Right ventricle myocardium inferior (tissue), 1 donor: ENCODE measurements at regions not wholly inside any gene's neighbourhood (a gene's known extent, or its start where the extent isn't known, plus 50 kb on each side); places are given as distances from the start of the nearest gene placed in this dataset.

ENCODE experiments used
- ATAC-seq: fragments of 200-7000 bp; cut with Tn5 transposase; one replicate; pipeline ENCODE4 v1.9.1; 2020; ENCODE audit warnings: mild to moderate bottlenecking, moderate library complexity
- DNase-seq: peaks from one replicate; pipeline ENCODE4 v3.0.0; 2021; ENCODE audit errors: missing footprints
- intact Hi-C: fragments of 100-400 bp; cut with DNase I; formaldehyde crosslinking; loops from one replicate; pipeline ENCODE4 v1.11.0; 2022
- donor health status: DM: no; HTN: yes; CAD: no; lungs with severe emphysema.

GRCh38 chr18:6465281-6465680 is 50.6 kb upstream of the L3MBTL4 start:
- intact Hi-C loops: no loop called here
- no peak for ATAC-seq
- DNase-seq: no peak

DNA sequence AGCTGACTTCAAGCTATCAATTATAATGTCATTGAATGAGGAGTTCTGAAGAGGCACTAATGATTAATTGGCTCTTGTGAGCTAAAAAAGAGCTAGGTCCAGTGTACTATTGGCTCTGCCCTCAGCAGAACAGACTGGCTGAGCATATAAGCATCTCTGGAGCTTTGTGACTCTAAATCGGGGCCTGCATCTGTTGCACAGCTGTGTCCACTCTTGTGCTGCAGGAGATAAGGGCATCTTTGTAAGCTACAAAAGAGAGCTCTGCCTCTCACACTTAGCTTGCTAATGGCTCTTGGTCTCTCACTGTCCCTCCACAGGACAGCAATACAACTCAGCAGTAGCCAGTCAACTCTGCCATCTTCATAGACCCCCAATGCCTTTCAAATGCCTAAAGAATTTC is 61.5 kb upstream of the L3MBTL4 start:
- ATAC-seq (no peak), DNase-seq (no peak)
- intact Hi-C loops: no loop called here

DNA sequence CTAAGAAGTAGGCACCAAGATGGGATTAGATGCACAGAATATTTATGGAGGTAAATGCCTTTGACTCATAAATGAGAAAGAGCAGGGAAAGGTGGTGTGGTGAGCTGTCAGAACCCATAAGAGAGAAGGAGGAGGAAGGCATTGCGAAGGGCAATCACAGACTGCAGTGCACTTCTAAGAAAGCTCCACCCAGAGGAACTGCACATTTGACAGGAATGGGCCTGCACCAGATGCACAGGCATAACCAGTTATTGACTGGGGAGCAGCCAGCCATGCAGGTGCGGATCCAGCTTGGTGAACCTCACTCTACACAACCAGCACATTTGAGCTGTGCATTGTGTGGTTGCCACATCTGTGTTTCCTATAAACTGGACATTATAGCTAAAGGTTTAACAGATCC is 62.2 kb upstream of the L3MBTL4 start:
- intact Hi-C loops: no loop called here

GRCh38 chr18:6478121-6478520 is 63.4 kb upstream of the L3MBTL4 start:
- DNase-seq (no peak), ATAC-seq (no peak)
- intact Hi-C loops: no loop called here

More for the DNA sequence above, 62.2 kb upstream of the L3MBTL4 start:
- ATAC-seq (no peak), DNase-seq (no peak)

- no peak for DNase-seq
- ATAC-seq: no peak
- intact Hi-C loops: loop anchor here (10.0 kb wide), 1 partner anchor 65 kb away; no protein-coding TSS in a partner anchor
Measured at GRCh38 chr18:6479699-6480098, 65.0 kb upstream of the L3MBTL4 start.

DNA sequence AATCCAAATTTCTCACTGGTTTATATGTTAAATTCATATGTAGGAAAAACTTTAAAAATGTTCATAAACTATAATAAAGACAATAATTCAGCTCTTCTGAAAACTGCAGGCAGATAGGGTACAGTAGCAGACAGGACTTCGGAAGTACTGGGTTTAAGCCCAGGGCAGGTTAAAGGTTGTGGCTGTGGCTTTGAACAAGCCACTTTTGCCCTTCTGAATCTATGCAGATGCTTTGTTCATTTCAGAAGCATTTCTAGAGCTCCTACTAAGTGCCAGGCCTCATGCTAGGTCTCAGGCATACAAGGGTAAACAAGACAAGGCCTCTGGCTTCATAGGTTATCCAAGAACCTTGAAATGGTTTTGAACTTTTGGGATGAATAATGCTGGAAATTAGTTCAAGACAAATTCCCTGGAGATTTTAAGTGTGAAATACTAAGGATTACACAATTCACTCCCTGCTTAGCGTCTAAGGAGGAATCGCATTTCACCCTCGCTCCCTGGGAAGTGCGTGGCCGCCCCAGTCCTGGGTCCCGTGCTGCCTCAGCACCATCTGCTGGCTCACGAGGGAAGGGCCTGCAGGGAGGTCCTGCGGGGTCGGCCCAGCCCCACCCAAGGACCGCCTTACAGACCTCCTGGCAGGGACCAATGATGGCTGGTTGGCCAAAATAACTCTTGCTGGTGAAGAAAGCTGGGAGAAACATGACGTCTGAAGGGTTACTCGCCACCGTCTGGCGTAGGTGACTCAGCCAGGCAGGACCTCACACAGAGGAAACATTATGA is 67.7 kb upstream of the L3MBTL4 start:
- ATAC-seq (peak; percentile 99), DNase-seq (peak; percentile 83)
- intact Hi-C loops: loop anchor here (2.0 to 10.0 kb wide), 2 partner anchors 62 to 604 kb away; no protein-coding TSS in a partner anchor

GRCh38 chr18:6484659-6485058 is 69.9 kb upstream of the L3MBTL4 start:
- DNase-seq (no peak), ATAC-seq (no peak)
- intact Hi-C loops: loop anchor here (10.0 kb wide), 1 partner anchor 60 kb away; no protein-coding TSS in a partner anchor

DNA sequence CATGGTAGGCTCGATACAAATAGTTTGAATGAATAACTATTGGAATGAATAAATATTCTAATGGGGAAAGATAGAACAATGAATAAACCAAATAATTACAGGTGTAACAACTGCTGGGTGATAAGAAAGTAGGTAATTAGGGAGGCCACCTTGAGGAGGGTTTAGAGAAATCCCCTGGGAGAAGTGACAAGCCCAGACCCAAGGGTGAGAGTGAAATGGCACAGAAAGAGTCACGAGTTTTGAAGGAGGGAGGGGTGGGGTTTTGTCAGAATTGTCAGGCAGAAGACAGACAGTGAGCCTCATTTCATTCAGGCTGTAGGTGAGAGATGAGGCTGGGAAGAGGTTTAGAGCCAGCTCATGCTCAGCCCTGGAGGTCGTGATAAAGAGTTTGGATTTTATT is 71.6 kb upstream of the L3MBTL4 start:
- intact Hi-C loops: loop anchor here (10.0 kb wide), 1 partner anchor 58 kb away; no protein-coding TSS in a partner anchor

DNA sequence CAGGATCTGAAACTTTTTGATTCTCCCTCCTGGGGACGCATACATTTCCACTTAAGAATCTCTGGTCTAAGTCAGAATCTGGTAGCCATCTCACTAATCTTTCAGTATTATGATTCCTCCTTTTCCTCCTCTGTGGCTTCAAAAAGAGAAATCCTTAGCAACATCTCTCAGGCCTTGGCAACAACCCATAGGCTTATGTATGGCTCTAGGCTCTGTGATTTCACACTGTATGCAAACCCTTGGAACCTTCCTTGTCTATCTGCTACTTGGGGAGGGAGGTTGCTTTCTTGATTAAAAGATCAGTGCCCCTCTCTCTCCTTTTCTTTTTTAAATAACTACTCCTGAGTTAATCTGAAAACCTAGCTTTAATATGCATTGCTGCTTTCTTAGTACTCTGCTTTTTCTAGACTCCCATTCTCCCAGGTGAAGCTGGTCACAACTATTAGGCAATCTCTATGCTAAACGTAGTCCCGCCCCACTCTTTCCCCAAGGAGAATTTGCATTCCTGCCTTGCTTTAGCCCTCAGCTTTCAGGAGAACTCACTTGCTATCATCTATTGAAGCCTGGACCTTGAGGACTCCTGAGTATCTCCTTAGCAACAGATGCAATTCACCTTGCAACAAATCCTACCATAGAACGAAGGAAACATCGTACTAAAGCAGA is 72.2 kb upstream of the L3MBTL4 start:
- no peak for DNase-seq
- no peak for ATAC-seq
- intact Hi-C loops: loop anchor here (10.0 kb wide), 1 partner anchor 58 kb away; no protein-coding TSS in a partner anchor

More for the DNA sequence above, 71.6 kb upstream of the L3MBTL4 start:
- DNase-seq (no peak), ATAC-seq (no peak)

- no peak for ATAC-seq
- no peak for DNase-seq
- intact Hi-C loops: loop anchor here (10.0 kb wide), 1 partner anchor 57 kb away; no protein-coding TSS in a partner anchor
Measured at GRCh38 chr18:6487968-6488367, 73.3 kb upstream of the L3MBTL4 start.

GRCh38 chr18:6488956-6489355 is 74.2 kb upstream of the L3MBTL4 start:
- intact Hi-C loops: loop anchor here (10.0 kb wide), 1 partner anchor 56 kb away; no protein-coding TSS in a partner anchor
- DNase-seq: no peak
- ATAC-seq: no peak

GRCh38 chr18:6489977-6490376 is 75.3 kb upstream of the L3MBTL4 start:
- DNase-seq (no peak), ATAC-seq (no peak)
- intact Hi-C loops: loop anchor here (10.0 kb wide), 1 partner anchor 55 kb away; no protein-coding TSS in a partner anchor

- DNase-seq: no peak
- ATAC-seq: no peak
- intact Hi-C loops: no loop called here
Measured at GRCh38 chr18:6493194-6493593, 78.5 kb upstream of the L3MBTL4 start.

DNA sequence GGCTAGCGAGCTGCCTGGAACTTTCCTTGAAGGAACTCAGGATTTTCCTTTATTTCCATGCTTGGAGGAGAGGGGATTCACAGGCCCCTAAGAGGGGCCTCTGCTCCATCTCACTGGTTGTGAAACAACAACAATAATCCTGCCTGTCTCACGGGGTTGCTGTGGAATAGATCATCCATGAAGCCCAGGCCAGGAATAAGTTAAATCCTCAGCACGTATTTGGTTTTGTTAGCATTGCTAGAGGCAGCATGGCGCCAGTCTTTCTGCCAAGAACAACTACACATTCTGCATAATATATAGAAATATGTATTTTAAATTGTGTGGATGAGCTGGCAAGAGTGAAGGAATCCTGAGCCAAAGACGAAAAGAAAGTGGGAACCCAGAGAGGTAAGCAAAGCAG is 80.8 kb upstream of the L3MBTL4 start:
- DNase-seq (no peak), ATAC-seq (no peak)
- intact Hi-C loops: no loop called here

- ATAC-seq (no peak), DNase-seq (no peak)
- intact Hi-C loops: no loop called here
Measured at GRCh38 chr18:6497543-6497942, 82.8 kb upstream of the L3MBTL4 start.

- intact Hi-C loops: no loop called here
- ATAC-seq (no peak), DNase-seq (no peak)
Measured at GRCh38 chr18:6498289-6498856, 83.7 kb upstream of the L3MBTL4 start.

- intact Hi-C loops: no loop called here
Measured at GRCh38 chr18:6504605-6505497, 90.1 kb upstream of the L3MBTL4 start.

GRCh38 chr18:6505498-6505875 is 90.8 kb upstream of the L3MBTL4 start:
- intact Hi-C loops: no loop called here
- DNase-seq (no peak), ATAC-seq (no peak)

More at GRCh38 chr18:6504605-6505497, 90.1 kb upstream of the L3MBTL4 start:
- ATAC-seq (no peak), DNase-seq (no peak)

GRCh38 chr18:6509417-6509816 is 94.7 kb upstream of the L3MBTL4 start:
- DNase-seq: no peak
- ATAC-seq: no peak
- intact Hi-C loops: no loop called here
